A549 (cell line): ENCODE measurements at regions not wholly inside any gene's neighbourhood (a gene's known extent, or its start where the extent isn't known, plus 50 kb on each side); places are given as distances from the start of the nearest gene placed in this dataset.

Experiments used
- CHD2 ChIP-seq: fragments of 150-350 bp; IDR thresholded peaks from 2 replicates; pipeline ENCODE4 v1.6.1; 2014; ENCODE audit warnings: low read length; ENCODE audit not compliant: partially characterized antibody
- CTCF ChIP-seq: fragments of >200 bp; sonication (Bioruptor Twin); formaldehyde crosslinking; IDR thresholded peaks from 3 replicates; pipeline ENCODE4 v1.5.1; 2016
- FOSL2 ChIP-seq, 2 experiments: fragments of 450-650 bp in 1 of 2; fragments of >200 bp in 1 of 2; sonication (Bioruptor Twin) in 1 of 2; formaldehyde crosslinking; IDR thresholded peaks; 2 replicates each; pipeline versions ENCODE4 v1.5.0 to v1.6.1; 2016 to 2020; ENCODE audit warnings: mild to moderate bottlenecking in 1 of 2, moderate library complexity in 1 of 2
- JUN ChIP-seq, 2 experiments: fragments of >200 bp; sonication (Bioruptor Twin); formaldehyde crosslinking; IDR thresholded peaks; 2 replicates in 1 of 2; 3 replicates in 1 of 2; pipeline ENCODE4 v1.6.1; 2016 to 2017
- POLR2A ChIP-seq: IDR thresholded peaks from 2 replicates; pipeline ENCODE4 v1.6.1; 2012; ENCODE audit warnings: mild to moderate bottlenecking, low read length
- REST ChIP-seq: fragments of 200-600 bp; sonication (generic); IDR thresholded peaks from 2 replicates; pipeline ENCODE4 v1.6.1; 2016; ENCODE audit warnings: antibody characterized with exemption, mild to moderate bottlenecking, moderate library complexity
- TF ChIP-seq, protein P1 (sequence below): IDR thresholded peaks from 2 replicates; pipeline ENCODE4 v1.6.1; 2012

DNA sequence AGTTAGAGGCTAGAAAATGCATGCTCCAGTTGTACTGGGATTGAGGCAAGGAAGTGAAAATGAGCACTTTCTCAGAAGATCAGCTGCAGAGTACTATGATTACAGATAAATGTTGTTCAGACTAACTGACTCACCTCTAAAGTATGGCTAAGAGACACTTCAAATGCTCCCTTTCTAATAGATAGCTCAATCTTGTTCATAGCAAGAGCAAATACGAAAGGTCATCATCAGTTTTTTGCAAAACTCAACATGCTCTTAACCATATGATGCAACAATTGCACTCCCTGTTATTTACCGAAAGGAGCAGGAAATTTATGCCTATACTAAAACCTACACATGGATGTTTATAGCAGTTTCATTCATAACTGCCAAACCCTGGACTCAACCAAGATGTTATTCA, 838.4 kb upstream of the INTU start:
- TF ChIP-seq CTCF (no peak), JUN (IDR thresholded peaks at IDR 0.05) (no peak), FOSL2 (IDR thresholded peaks at IDR 0.05) (no peak), FOSL2 (CRISPR knock-in tag; IDR thresholded peaks at IDR 0.05) (no peak), REST (no peak), CHD2 (no peak), POLR2A (no peak)
- TF ChIP-seq, protein P1, sequence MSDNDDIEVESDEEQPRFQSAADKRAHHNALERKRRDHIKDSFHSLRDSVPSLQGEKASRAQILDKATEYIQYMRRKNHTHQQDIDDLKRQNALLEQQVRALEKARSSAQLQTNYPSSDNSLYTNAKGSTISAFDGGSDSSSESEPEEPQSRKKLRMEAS: no peak
